ENCODE measurements at regions not wholly inside any gene's neighbourhood (a gene's known extent, or its start where the extent isn't known, plus 50 kb on each side); places are given as distances from the start of the nearest gene placed in this dataset.
"Not testable (repeated sequence)": the region's sequence is repeated elsewhere in the genome, so short reads cannot be mapped to it uniquely, and the experiment has no call there.

DNA sequence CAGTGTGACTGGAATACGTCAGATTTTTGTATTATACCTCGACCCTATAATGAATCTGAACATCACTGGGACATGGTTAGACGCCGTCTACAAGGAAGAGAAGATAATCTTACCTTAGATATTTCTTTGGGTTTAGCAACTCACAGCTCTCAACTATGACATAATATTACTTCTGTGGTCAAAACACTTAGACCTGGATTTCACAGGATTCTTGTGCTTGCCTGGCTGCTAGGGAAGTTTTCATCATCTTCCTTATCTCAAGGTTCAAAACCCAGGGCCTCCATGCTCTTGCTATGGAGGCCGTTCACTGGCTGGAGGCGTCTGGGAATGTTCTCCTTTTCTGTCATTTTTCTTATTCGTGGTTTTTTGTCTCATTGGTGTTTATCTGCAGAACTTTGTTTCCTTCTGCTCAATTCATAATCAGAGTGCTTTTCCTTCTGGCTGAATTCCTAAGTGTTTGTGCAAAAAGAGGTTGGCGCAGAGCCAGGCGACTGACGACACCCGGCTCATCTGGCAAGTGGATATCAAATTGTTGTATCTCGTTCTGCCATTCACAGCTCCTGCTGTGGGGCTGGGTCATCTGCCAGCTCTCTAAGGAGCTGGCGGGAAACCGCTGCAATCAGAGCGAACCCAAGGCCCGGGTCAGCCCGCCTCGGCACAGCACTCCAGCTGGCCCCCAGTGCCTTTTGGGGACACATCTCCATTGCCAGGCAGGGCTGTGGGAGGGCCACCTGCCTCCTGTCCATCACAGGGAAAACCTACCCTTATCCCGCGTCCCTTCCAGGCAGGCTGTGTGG is 68.1 kb upstream of the DEFB108B start:
- H3K27ac Mint-ChIP-seq; H3K36me3 Mint-ChIP-seq (ENCODE audit: low read depth); H3K9me3 Mint-ChIP-seq; H3K4me1 Mint-ChIP-seq (ENCODE audit: low read depth); H3K4me3 Mint-ChIP-seq: not testable (repeated sequence)
- peaks cover 11% of the 10 kb centered on the region for H3K27me3 Mint-ChIP-seq

DNA sequence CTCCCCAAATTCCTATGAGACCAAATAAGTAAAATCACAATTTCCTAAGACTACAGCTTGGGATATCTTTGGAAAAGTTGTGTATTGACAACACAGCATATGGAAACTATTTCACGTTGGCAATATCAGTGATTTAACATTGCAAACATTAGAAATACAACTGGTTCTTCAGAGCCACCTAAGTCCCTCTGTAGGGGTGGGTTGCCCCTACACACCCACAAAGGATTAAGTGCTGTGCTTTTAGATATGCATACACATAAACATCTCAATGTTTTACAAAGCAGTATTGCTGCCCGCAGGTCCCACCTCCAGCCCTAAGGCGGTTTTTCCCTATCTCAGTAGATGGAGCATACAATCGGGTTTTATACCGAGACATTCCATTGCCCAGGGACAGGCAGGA is 66.0 kb upstream of the DEFB108B start:
- H3K27ac Mint-ChIP-seq; H3K4me3 Mint-ChIP-seq; H3K9me3 Mint-ChIP-seq; H3K36me3 Mint-ChIP-seq (ENCODE audit: low read depth); H3K4me1 Mint-ChIP-seq (ENCODE audit: low read depth): not testable (repeated sequence)
- H3K27me3 Mint-ChIP-seq: peaks cover 11% of the 10 kb centered on the region

DNA sequence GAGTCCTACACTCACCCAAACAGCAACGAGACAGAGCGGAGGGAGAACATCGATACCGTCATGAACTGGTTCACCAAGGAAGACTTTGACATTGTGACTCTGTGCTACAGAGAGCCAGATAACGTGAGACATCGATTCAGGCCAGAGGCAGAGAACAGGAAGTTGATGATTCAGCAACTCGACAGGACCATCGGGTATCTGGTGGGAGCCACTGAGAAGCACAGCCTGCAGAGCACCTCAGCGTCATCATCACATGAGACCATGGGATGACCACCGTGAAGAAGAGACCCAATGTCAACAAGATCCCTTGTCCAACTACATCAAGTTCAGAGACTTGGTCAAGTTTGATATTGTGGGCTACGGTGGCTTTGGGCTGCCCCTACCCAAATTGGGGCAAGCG is 60.8 kb upstream of the DEFB108B start:
- not testable (repeated sequence) for H3K36me3 Mint-ChIP-seq (ENCODE audit: low read depth); H3K4me1 Mint-ChIP-seq (ENCODE audit: low read depth); H3K9me3 Mint-ChIP-seq; H3K4me3 Mint-ChIP-seq; H3K27ac Mint-ChIP-seq; H3K27me3 Mint-ChIP-seq

DNA sequence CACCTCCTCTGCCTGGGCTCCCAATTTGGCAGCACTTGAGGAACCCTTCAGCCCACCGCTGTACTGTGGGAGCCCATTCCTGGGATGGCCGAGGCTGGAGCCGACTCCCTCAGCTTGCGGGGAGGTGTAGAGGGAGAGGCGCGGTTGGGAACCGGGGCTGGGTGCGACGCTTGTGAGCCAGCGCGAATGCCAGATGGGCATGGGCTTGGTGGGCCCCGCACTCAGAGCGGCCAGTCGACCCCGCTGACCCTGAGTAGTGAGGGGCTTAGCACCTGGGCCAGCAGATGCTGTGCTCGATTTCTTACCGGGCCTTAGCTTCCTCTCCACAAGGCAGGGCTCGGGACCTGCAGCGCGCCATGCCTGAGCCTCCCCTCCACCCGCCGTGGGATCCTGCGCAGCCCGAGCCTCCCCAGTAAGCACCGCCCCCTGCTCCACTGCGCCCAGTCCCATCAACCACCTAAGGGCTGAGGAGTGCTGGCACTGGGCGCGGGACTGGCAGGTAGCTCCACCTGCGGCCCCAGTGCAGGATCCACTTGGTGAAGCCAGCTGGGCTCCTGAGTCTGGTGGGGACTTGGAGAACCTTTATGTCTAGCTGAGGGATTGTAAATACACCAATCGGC is 58.3 kb upstream of the DEFB108B start:
- no peaks in the 10 kb centered on the region for H3K36me3 Mint-ChIP-seq (ENCODE audit: low read depth)
- no peak overlapping the region for H3K27ac Mint-ChIP-seq
- H3K4me1 Mint-ChIP-seq (ENCODE audit: low read depth): no peaks in the 10 kb centered on the region
- no peak overlapping the region for H3K4me3 Mint-ChIP-seq
- no peaks in the 10 kb centered on the region for H3K27me3 Mint-ChIP-seq
- no peaks in the 10 kb centered on the region for H3K9me3 Mint-ChIP-seq

DNA sequence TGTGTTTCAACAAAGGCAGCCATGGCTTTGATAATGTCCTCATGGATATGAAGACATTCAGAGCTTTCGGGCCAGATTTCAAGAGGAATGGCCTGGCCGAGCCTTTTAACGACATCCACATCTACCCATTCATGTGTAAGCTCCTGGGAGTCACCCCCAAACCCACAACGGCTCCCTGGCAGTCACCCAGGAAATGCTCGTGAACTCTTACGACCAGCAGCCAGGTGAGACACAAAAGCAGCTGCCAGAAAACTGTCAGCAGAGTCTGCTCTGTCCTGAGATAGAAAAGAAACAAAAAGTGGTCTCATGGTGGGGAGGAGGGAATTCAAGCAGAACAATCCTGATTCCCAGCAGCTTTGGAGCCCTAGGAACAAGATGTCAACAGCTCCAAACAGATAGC is 52.9 kb upstream of the DEFB108B start:
- not testable (repeated sequence) for H3K27me3 Mint-ChIP-seq; H3K4me3 Mint-ChIP-seq; H3K36me3 Mint-ChIP-seq (ENCODE audit: low read depth); H3K4me1 Mint-ChIP-seq (ENCODE audit: low read depth); H3K9me3 Mint-ChIP-seq; H3K27ac Mint-ChIP-seq

DNA sequence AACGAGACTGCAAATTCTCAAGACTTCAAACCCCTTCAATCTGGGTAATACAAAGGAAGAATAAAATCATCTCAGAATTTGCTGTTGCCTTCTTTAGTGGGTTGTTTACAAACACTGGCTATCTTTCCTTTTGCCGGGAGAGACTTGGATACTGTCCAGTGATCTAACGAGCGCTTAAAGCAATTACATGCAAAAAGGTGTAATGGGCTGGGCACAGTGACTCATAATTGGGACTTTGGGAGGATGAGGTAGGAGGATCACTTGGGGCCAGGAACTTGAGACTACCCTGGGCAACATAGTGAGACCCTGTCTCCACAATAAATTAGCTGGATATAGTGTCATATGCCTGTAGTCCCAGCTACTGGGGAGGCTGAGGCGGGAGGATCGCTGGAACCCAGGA is 52.2 kb upstream of the DEFB108B start:
- not testable (repeated sequence) for H3K27ac Mint-ChIP-seq, H3K4me3 Mint-ChIP-seq

DNA sequence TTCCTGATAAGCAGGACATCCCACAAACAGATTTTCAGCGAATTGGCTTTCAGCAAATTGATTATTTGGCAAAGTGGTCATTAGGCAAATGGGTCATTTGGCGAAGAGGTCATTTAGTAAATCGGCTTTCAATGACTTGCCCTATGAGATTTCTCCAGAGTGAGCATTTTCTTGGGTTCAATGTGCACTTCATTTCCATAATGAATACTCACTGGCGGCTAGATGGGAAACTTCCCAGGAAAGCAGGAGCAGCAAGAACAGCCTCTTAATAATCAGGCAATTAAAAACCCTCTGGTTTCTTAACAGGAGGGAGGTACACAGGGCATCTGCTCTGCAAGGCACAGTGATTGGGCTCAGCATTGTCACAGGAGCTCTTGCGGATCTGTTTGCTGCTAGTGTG is 51.5 kb upstream of the DEFB108B start:
- H3K4me1 Mint-ChIP-seq (ENCODE audit: low read depth); H3K27me3 Mint-ChIP-seq; H3K27ac Mint-ChIP-seq; H3K4me3 Mint-ChIP-seq; H3K36me3 Mint-ChIP-seq (ENCODE audit: low read depth); H3K9me3 Mint-ChIP-seq: not testable (repeated sequence)

More for the DNA sequence above, 52.2 kb upstream of the DEFB108B start:
- not testable (repeated sequence) for H3K4me1 Mint-ChIP-seq (ENCODE audit: low read depth); H3K9me3 Mint-ChIP-seq; H3K27me3 Mint-ChIP-seq; H3K36me3 Mint-ChIP-seq (ENCODE audit: low read depth)

DNA sequence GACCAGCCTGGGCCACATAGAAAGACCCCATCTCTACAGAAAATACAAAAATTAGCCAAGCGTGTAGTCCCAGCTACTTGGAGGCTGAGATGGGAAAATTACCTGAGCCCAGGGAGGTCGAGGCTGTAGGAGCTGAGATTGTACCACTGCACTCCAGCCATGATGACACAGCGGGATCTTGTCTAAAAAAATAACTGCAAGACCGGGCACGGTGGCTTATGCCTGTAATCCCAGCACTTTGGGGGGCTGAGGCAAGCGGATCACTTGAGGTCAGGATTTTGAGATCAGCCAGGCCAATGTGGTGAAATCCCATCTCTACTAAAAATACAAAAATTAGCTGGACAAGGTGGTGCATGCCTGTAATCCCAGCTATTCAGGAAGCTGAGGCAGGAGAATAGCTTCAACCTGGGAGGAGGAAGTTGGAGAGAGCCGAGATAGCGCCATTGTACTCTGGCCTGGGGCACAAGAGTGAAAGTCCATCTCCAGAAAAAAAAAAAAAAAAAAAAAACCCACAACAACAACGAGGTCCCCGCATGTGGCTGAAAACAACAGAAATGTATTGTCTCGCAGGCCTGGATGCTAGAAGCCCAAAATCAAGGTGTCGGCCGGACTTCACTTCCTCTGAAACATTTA is 50.7 kb upstream of the DEFB108B start:
- not testable (repeated sequence) for H3K9me3 Mint-ChIP-seq; H3K4me1 Mint-ChIP-seq (ENCODE audit: low read depth); H3K27me3 Mint-ChIP-seq; H3K4me3 Mint-ChIP-seq; H3K27ac Mint-ChIP-seq; H3K36me3 Mint-ChIP-seq (ENCODE audit: low read depth)

DNA sequence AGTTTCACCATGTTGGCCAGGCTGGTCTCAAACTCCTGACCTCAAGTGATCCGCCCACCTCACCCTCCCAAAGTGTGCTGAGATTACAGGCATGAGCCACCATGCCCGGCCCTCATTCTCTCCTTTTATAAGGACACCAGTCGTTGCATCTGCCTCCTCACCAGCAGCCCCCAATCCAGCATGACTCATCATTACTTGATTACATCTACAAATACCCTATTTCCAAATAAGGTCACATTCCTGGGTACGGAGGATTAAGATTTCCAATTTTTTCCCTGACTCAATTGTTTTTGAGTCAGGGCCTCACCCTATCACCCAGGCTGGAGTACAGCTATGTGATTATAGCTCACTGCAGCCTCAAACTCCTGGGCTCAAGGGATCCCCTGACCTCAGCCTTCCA is 49.8 kb upstream of the DEFB108B start:
- H3K36me3 Mint-ChIP-seq (ENCODE audit: low read depth); H3K4me3 Mint-ChIP-seq; H3K27me3 Mint-ChIP-seq; H3K27ac Mint-ChIP-seq; H3K9me3 Mint-ChIP-seq; H3K4me1 Mint-ChIP-seq (ENCODE audit: low read depth): not testable (repeated sequence)
